Esophagus squamous epithelium (tissue), 4 donors: ENCODE measurements at regions not wholly inside any gene's neighbourhood (a gene's known extent, or its start where the extent isn't known, plus 50 kb on each side); places are given as distances from the start of the nearest gene placed in this dataset.

Source experiments
- CTCF ChIP-seq, 6 experiments: fragments of 450-650 bp in 4 of 6; fragments of 200-600 bp in 2 of 6; sonication (generic) in 2 of 6; IDR thresholded peaks; one replicate each; pipeline ENCODE4 v1.5.1; 2016 to 2019; ENCODE audit warnings: antibody characterized with exemption in 6 of 6, mild to moderate bottlenecking in 4 of 6, moderate library complexity in 4 of 6
- POLR2A ChIP-seq, 4 donors: fragments of 450-650 bp; IDR thresholded peaks; one replicate each; pipeline ENCODE4 v1.6.1; 2017; ENCODE audit warnings: antibody characterized with exemption in 4 of 4, mild to moderate bottlenecking in 4 of 4, moderate library complexity in 3 of 4

- no peak for TF ChIP-seq CTCF (IDR thresholded peaks at IDR 0.05)
- no peak for TF ChIP-seq POLR2A (IDR thresholded peaks at IDR 0.05)
Observed at GRCh38 chr7:7127773-7128172, 54.6 kb upstream of the C1GALT1 start.
